Activated T-helper 2 cell treated with anti-CD3 and anti-CD28 coated beads, Interferon-gamma antibody, Interleukin-2, Interleukin-4, amounts not matched to agents 10 μg/mL and 5 μg/mL and 100 μg/mL, durations not matched to agents 14 hours and 24 hours and 36 hours (primary cell): ENCODE measurements at regions not wholly inside any gene's neighbourhood (a gene's known extent, or its start where the extent isn't known, plus 50 kb on each side); places are given as distances from the start of the nearest gene placed in this dataset.

ENCODE experiments used
- DNase-seq: peaks from one replicate; pipeline ENCODE4 v3.0.0; 2021; ENCODE audit warnings: low spot score
- H3K27ac Mint-ChIP-seq: one replicate; pipeline ENCODE4 v1.8.0; 2021; ENCODE audit warnings: mixed read lengths
- H3K27me3 Mint-ChIP-seq: one replicate; pipeline ENCODE4 v1.8.0; 2021; ENCODE audit warnings: low read depth, mixed read lengths
- H3K36me3 Mint-ChIP-seq: one replicate; pipeline ENCODE4 v1.8.0; 2021; ENCODE audit warnings: low read depth, mixed read lengths
- H3K4me1 Mint-ChIP-seq: one replicate; pipeline ENCODE4 v1.8.0; 2021; ENCODE audit warnings: low read depth, mixed read lengths
- H3K4me3 Mint-ChIP-seq: one replicate; pipeline ENCODE4 v1.8.0; 2021; ENCODE audit warnings: low read depth, mild to moderate bottlenecking, moderate library complexity, mixed read lengths
- H3K9me3 Mint-ChIP-seq: one replicate; pipeline ENCODE4 v1.8.0; 2021; ENCODE audit warnings: mixed read lengths
- intact Hi-C: fragments of 100-400 bp; cut with micrococcal nuclease; formaldehyde crosslinking; loops from one replicate; pipeline ENCODE4 v1.15.1; 2023

- intact Hi-C loops = no loop called here
- no peaks in the 10 kb centered on the region for H3K4me1 Mint-ChIP-seq
- no peaks in the 10 kb centered on the region for H3K9me3 Mint-ChIP-seq
- no peaks in the 10 kb centered on the region for H3K36me3 Mint-ChIP-seq
- H3K4me3 Mint-ChIP-seq = no peak overlapping the region
- no peaks in the 10 kb centered on the region for H3K27me3 Mint-ChIP-seq
- no peak overlapping the region for H3K27ac Mint-ChIP-seq
- DNase-seq = no peak
These were observed 282.3 kb upstream of the RGS18 start for GRCh38 chr1:191875994-191876393.

- Mint-ChIP-seq H3K4me1 (no peaks in the 10 kb centered on the region), H3K9me3 (no peaks in the 10 kb centered on the region), H3K4me3 (no peak overlapping the region), H3K36me3 (no peaks in the 10 kb centered on the region), H3K27me3 (no peaks in the 10 kb centered on the region), H3K27ac (no peak overlapping the region)
- intact Hi-C loops = no loop called here
- DNase-seq = no peak
These were observed 281.6 kb upstream of the RGS18 start for GRCh38 chr1:191876631-191877030.

GRCh38 chr1:191882870-191883269 lies 275.4 kb upstream of the RGS18 start:
- Mint-ChIP-seq H3K36me3 (no peaks in the 10 kb centered on the region), H3K4me1 (no peaks in the 10 kb centered on the region), H3K9me3 (no peaks in the 10 kb centered on the region), H3K4me3 (no peak overlapping the region), H3K27ac (no peak overlapping the region), H3K27me3 (no peaks in the 10 kb centered on the region)
- DNase-seq = no peak
- intact Hi-C loops = no loop called here

GRCh38 chr1:191886977-191887376 lies 271.3 kb upstream of the RGS18 start:
- no peak for DNase-seq
- H3K27ac Mint-ChIP-seq = no peak overlapping the region
- no peaks in the 10 kb centered on the region for H3K27me3 Mint-ChIP-seq
- intact Hi-C loops = no loop called here
- no peaks in the 10 kb centered on the region for H3K36me3 Mint-ChIP-seq
- no peak overlapping the region for H3K4me3 Mint-ChIP-seq
- H3K4me1 Mint-ChIP-seq = no peaks in the 10 kb centered on the region
- H3K9me3 Mint-ChIP-seq = no peaks in the 10 kb centered on the region

- no peaks in the 10 kb centered on the region for H3K4me1 Mint-ChIP-seq
- no peaks in the 10 kb centered on the region for H3K27me3 Mint-ChIP-seq
- intact Hi-C loops = no loop called here
- no peaks in the 10 kb centered on the region for H3K9me3 Mint-ChIP-seq
- H3K4me3 Mint-ChIP-seq = no peak overlapping the region
- no peak overlapping the region for H3K27ac Mint-ChIP-seq
- no peak for DNase-seq
- no peaks in the 10 kb centered on the region for H3K36me3 Mint-ChIP-seq
These were observed 269.2 kb upstream of the RGS18 start for GRCh38 chr1:191888996-191889622.

GRCh38 chr1:191889623-191890003 lies 268.6 kb upstream of the RGS18 start:
- no peaks in the 10 kb centered on the region for H3K27me3 Mint-ChIP-seq
- no peaks in the 10 kb centered on the region for H3K36me3 Mint-ChIP-seq
- no peaks in the 10 kb centered on the region for H3K9me3 Mint-ChIP-seq
- H3K4me3 Mint-ChIP-seq = no peak overlapping the region
- DNase-seq = no peak
- intact Hi-C loops = no loop called here
- H3K4me1 Mint-ChIP-seq = no peaks in the 10 kb centered on the region
- no peak overlapping the region for H3K27ac Mint-ChIP-seq

- Mint-ChIP-seq H3K4me1 (no peaks in the 10 kb centered on the region), H3K36me3 (no peaks in the 10 kb centered on the region), H3K4me3 (no peak overlapping the region), H3K9me3 (no peaks in the 10 kb centered on the region), H3K27me3 (no peaks in the 10 kb centered on the region), H3K27ac (no peak overlapping the region)
- intact Hi-C loops = no loop called here
- DNase-seq = no peak
These were observed 267.7 kb upstream of the RGS18 start for GRCh38 chr1:191890433-191891088.

GRCh38 chr1:191892716-191893115 lies 265.5 kb upstream of the RGS18 start:
- no peaks in the 10 kb centered on the region for H3K36me3 Mint-ChIP-seq
- H3K27ac Mint-ChIP-seq = no peak overlapping the region
- H3K4me3 Mint-ChIP-seq = no peak overlapping the region
- H3K9me3 Mint-ChIP-seq = no peaks in the 10 kb centered on the region
- intact Hi-C loops = no loop called here
- no peaks in the 10 kb centered on the region for H3K27me3 Mint-ChIP-seq
- no peaks in the 10 kb centered on the region for H3K4me1 Mint-ChIP-seq
- no peak for DNase-seq

- Mint-ChIP-seq H3K27ac (no peak overlapping the region), H3K27me3 (no peaks in the 10 kb centered on the region), H3K4me1 (no peaks in the 10 kb centered on the region)
These were observed 263.2 kb upstream of the RGS18 start for GRCh38 chr1:191895049-191895448.

GRCh38 chr1:191895462-191896058 lies 262.7 kb upstream of the RGS18 start:
- no peak overlapping the region for H3K27ac Mint-ChIP-seq
- H3K36me3 Mint-ChIP-seq = no peaks in the 10 kb centered on the region
- intact Hi-C loops = no loop called here
- H3K4me1 Mint-ChIP-seq = no peaks in the 10 kb centered on the region
- H3K27me3 Mint-ChIP-seq = no peaks in the 10 kb centered on the region
- no peak for DNase-seq
- no peak overlapping the region for H3K4me3 Mint-ChIP-seq
- no peaks in the 10 kb centered on the region for H3K9me3 Mint-ChIP-seq

More at GRCh38 chr1:191895049-191895448, 263.2 kb upstream of the RGS18 start:
- no peaks in the 10 kb centered on the region for H3K36me3 Mint-ChIP-seq
- no peak for DNase-seq
- no peak overlapping the region for H3K4me3 Mint-ChIP-seq
- intact Hi-C loops = no loop called here
- no peaks in the 10 kb centered on the region for H3K9me3 Mint-ChIP-seq

- no peaks in the 10 kb centered on the region for H3K36me3 Mint-ChIP-seq
- intact Hi-C loops = no loop called here
- DNase-seq = no peak
- H3K27me3 Mint-ChIP-seq = no peaks in the 10 kb centered on the region
- no peaks in the 10 kb centered on the region for H3K4me1 Mint-ChIP-seq
- no peak overlapping the region for H3K4me3 Mint-ChIP-seq
- no peak overlapping the region for H3K27ac Mint-ChIP-seq
- H3K9me3 Mint-ChIP-seq = no peaks in the 10 kb centered on the region
These were observed 261.1 kb upstream of the RGS18 start for GRCh38 chr1:191897134-191897533.

- Mint-ChIP-seq H3K4me3 (no peak overlapping the region), H3K9me3 (no peaks in the 10 kb centered on the region), H3K27me3 (no peaks in the 10 kb centered on the region), H3K4me1 (no peaks in the 10 kb centered on the region), H3K36me3 (no peaks in the 10 kb centered on the region), H3K27ac (no peak overlapping the region)
- intact Hi-C loops = no loop called here
- DNase-seq = no peak
These were observed 256.6 kb upstream of the RGS18 start for GRCh38 chr1:191901651-191902050.

- no peaks in the 10 kb centered on the region for H3K9me3 Mint-ChIP-seq
- no peak for DNase-seq
- intact Hi-C loops = no loop called here
- H3K4me1 Mint-ChIP-seq = no peaks in the 10 kb centered on the region
- no peaks in the 10 kb centered on the region for H3K27me3 Mint-ChIP-seq
- no peak overlapping the region for H3K4me3 Mint-ChIP-seq
- no peak overlapping the region for H3K27ac Mint-ChIP-seq
- H3K36me3 Mint-ChIP-seq = no peaks in the 10 kb centered on the region
These were observed 253.3 kb upstream of the RGS18 start for GRCh38 chr1:191904991-191905390.
